Mammary epithelial cell (primary cell): ENCODE measurements at regions not wholly inside any gene's neighbourhood (a gene's known extent, or its start where the extent isn't known, plus 50 kb on each side); places are given as distances from the start of the nearest gene placed in this dataset.

Source experiments
- CTCF ChIP-seq, 2 donors: IDR thresholded peaks in 1 of 2; conservative IDR thresholded peaks in 1 of 2; 2 replicates each; pipeline ENCODE4 v1.5.1; 2011 to 2012; ENCODE audit warnings: inconsistent platforms in 2 of 2, low read length in 2 of 2, mild to moderate bottlenecking in 2 of 2, control low read depth in 1 of 2, low read depth in 1 of 2; ENCODE audit not compliant: insufficient read depth in 1 of 2; ENCODE audit errors: extremely low read depth in 1 of 2
- EZH2 ChIP-seq: IDR thresholded peaks from 2 replicates; pipeline ENCODE4 v1.6.1; 2012; ENCODE audit warnings: low read length, inconsistent platforms, borderline replicate concordance

- TF ChIP-seq CTCF (conservative IDR thresholded peaks at IDR 0.05 in 1 of 2, IDR thresholded peaks at IDR 0.05 in 1 of 2; ENCODE audit: extremely low read depth in 1 of 2, insufficient read depth in 1 of 2, low read depth in 1 of 2, low read length in 2 of 2), result no peak
- no peak for TF ChIP-seq EZH2
These were observed 190.6 kb downstream of the EMP1 start for GRCh38 chr12:13387101-13387500.
